Endothelial cell (in vitro differentiated cells): ENCODE measurements at regions not wholly inside any gene's neighbourhood (a gene's known extent, or its start where the extent isn't known, plus 50 kb on each side); places are given as distances from the start of the nearest gene placed in this dataset.

Source experiments
- DNase-seq: peaks from one replicate; pipeline ENCODE4 v3.0.0; 2021; ENCODE audit warnings: low spot score
- H3K27ac Mint-ChIP-seq: one replicate; pipeline ENCODE4 v1.8.0; 2021; ENCODE audit warnings: mixed read lengths, inconsistent platforms; ENCODE audit not compliant: unreplicated experiment
- H3K27me3 Mint-ChIP-seq: one replicate; pipeline ENCODE4 v1.8.0; 2021; ENCODE audit warnings: mild to moderate bottlenecking, moderate library complexity, mixed read lengths, inconsistent platforms; ENCODE audit not compliant: unreplicated experiment
- H3K36me3 Mint-ChIP-seq: one replicate; pipeline ENCODE4 v1.8.0; 2021; ENCODE audit warnings: mild to moderate bottlenecking, low read depth, mixed read lengths, inconsistent platforms; ENCODE audit not compliant: unreplicated experiment
- H3K4me1 Mint-ChIP-seq: one replicate; pipeline ENCODE4 v1.8.0; 2021; ENCODE audit warnings: mild to moderate bottlenecking, mixed read lengths, inconsistent platforms; ENCODE audit not compliant: unreplicated experiment
- H3K4me3 Mint-ChIP-seq: one replicate; pipeline ENCODE4 v1.8.0; 2021; ENCODE audit warnings: mild to moderate bottlenecking, mixed read lengths, inconsistent platforms; ENCODE audit not compliant: unreplicated experiment
- H3K9me3 Mint-ChIP-seq: one replicate; pipeline ENCODE4 v1.8.0; 2021; ENCODE audit warnings: mixed read lengths, inconsistent platforms; ENCODE audit not compliant: unreplicated experiment
- TF ChIP-seq, protein P1 (sequence below): fragments of 200-600 bp; sonication (generic); IDR thresholded peaks from one replicate; pipeline ENCODE4 v1.5.0; 2021; ENCODE audit warnings: antibody characterized with exemption; ENCODE audit not compliant: unreplicated experiment

DNA sequence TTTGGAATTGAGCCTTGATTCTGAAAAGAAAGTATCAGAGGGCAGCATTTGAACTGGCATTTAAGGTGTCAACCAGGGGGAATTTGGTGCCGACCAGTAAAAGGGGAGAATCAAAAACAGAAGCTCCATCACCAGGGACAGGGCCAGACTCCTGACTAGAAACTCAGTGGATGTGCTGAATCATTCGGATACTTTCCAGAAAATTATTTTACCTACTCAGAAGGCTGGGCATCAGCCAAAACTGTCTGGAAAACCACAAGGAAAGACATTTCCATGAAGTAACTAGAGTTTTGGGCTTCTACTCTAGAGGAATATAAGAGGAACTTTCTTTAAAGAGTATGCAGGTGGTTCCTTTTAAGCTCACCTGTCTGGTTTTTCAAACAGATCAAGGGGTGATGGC, 756.6 kb downstream of the RNF144A start:
- no peak overlapping the region for H3K27ac Mint-ChIP-seq
- H3K36me3 Mint-ChIP-seq: no peaks in the 10 kb centered on the region

DNA sequence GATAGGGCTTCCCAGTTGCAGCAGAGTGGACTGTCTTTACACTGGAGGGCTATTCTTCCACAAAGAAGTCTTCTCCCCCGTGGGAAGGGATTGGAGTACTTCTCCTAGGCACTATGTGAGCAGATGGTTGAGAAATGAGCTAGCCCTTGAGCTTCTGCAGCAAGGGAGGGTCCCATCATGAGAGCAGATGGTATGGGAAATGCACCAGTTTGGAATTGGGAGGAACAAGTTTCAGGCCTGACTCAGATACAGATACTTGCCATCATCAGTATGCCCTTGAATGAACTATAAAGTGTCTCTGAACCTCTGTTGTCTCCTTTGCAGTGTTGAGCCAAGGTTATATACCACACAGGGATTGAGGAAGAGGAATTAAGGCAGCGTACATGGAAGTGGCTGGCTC, 757.4 kb downstream of the RNF144A start:
- Mint-ChIP-seq H3K36me3 (no peaks in the 10 kb centered on the region), H3K27me3 (peaks cover 8% of the 10 kb centered on the region), H3K4me3 (no peak overlapping the region), H3K4me1 (no peaks in the 10 kb centered on the region), H3K9me3 (no peaks in the 10 kb centered on the region), H3K27ac (no peak overlapping the region)
- TF ChIP-seq, protein P1, sequence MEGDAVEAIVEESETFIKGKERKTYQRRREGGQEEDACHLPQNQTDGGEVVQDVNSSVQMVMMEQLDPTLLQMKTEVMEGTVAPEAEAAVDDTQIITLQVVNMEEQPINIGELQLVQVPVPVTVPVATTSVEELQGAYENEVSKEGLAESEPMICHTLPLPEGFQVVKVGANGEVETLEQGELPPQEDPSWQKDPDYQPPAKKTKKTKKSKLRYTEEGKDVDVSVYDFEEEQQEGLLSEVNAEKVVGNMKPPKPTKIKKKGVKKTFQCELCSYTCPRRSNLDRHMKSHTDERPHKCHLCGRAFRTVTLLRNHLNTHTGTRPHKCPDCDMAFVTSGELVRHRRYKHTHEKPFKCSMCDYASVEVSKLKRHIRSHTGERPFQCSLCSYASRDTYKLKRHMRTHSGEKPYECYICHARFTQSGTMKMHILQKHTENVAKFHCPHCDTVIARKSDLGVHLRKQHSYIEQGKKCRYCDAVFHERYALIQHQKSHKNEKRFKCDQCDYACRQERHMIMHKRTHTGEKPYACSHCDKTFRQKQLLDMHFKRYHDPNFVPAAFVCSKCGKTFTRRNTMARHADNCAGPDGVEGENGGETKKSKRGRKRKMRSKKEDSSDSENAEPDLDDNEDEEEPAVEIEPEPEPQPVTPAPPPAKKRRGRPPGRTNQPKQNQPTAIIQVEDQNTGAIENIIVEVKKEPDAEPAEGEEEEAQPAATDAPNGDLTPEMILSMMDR: no peak
- DNase-seq: no peak

More for the DNA sequence above, 756.6 kb downstream of the RNF144A start:
- Mint-ChIP-seq H3K9me3 (no peaks in the 10 kb centered on the region), H3K4me1 (no peaks in the 10 kb centered on the region), H3K4me3 (no peak overlapping the region), H3K27me3 (peaks cover 8% of the 10 kb centered on the region)
- TF ChIP-seq, protein P1: no peak
- DNase-seq: no peak

DNA sequence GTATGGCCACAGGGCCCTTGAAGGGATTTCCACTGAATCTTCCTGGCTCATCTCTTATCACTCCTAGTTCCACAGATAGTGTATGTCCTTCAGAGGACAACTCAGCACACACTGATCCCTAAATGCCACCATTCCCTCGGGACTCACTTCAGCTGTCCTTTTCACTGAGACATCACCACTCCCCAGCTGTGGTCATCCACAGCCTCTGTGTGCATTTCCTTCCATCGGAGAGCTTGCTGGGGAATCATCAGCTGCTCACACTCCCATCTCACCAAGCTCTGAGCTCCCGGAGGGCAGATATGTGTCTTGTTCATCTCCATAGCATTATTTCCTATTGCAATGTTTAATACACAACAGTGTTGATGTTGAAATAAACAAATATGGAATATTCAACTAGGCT, 759.5 kb downstream of the RNF144A start:
- H3K27me3 Mint-ChIP-seq: peaks cover 4% of the 10 kb centered on the region
- no peaks in the 10 kb centered on the region for H3K4me1 Mint-ChIP-seq
- H3K27ac Mint-ChIP-seq: no peak overlapping the region
- no peak overlapping the region for H3K4me3 Mint-ChIP-seq
- no peak for DNase-seq
- H3K36me3 Mint-ChIP-seq: no peaks in the 10 kb centered on the region
- H3K9me3 Mint-ChIP-seq: no peaks in the 10 kb centered on the region
- TF ChIP-seq, protein P1: no peak

DNA sequence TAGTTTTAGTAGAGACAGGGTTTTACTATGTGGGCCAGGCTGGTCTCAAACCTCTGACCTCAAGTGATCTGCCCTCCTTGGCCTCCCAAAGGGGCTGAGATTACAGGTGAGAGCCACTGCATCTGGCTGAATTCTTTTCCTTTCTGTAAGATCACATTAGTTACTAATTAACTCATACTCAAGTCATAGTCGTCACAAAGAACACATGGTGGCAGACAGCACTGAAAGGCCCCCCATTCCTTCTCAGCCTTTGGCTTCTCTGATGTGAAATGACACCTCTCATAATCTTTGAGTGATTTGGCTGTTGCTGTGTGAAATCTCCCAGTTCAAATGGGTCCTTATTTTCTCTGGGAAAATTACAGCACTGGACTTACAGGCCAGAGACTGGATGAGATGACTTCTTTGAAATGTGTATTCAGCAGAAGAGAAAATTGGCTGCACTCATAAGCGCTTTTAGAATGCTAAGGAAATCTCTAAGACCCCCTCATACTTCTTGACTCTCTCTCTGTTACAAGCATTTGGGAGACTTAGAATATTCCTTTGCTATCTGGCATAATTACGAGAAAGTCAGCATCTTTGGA, 764.8 kb downstream of the RNF144A start:
- Mint-ChIP-seq H3K36me3 (no peaks in the 10 kb centered on the region), H3K27me3 (no peaks in the 10 kb centered on the region), H3K4me1 (no peaks in the 10 kb centered on the region), H3K27ac (no peak overlapping the region), H3K9me3 (no peaks in the 10 kb centered on the region), H3K4me3 (no peak overlapping the region)
- TF ChIP-seq, protein P1: no peak
- no peak for DNase-seq

DNA sequence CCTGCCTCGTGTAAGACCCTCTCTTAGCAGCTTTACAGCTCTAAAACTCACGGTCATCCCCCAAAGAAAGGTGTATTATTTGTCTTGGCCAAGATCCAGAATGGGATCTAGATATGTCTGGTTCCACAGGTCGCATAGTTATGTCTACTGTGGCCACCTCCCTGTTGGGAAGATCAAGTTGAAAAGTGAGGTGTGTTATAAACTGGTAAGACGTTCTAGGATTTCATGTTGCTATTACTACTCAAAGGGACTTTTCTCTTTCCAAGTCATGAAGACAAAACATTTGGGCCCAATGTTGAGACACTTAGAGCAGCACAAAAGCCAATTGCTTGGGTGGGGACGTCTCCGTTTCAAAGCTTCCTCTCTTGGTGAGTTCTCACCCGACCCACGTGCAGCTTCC, 766.0 kb downstream of the RNF144A start:
- no peak for DNase-seq
- no peak overlapping the region for H3K4me3 Mint-ChIP-seq
- H3K4me1 Mint-ChIP-seq: no peaks in the 10 kb centered on the region
- H3K27me3 Mint-ChIP-seq: no peaks in the 10 kb centered on the region
- H3K36me3 Mint-ChIP-seq: no peaks in the 10 kb centered on the region
- H3K9me3 Mint-ChIP-seq: no peaks in the 10 kb centered on the region
- TF ChIP-seq, protein P1: no peak
- H3K27ac Mint-ChIP-seq: no peak overlapping the region
